ENCODE measurements at regions not wholly inside any gene's neighbourhood (a gene's known extent, or its start where the extent isn't known, plus 50 kb on each side); places are given as distances from the start of the nearest gene placed in this dataset.

- no peak overlapping the region for H3K4me3 Mint-ChIP-seq
- no peaks in the 10 kb centered on the region for H3K4me1 Mint-ChIP-seq
- H3K36me3 Mint-ChIP-seq: peaks cover 2% of the 10 kb centered on the region
- H3K27me3 Mint-ChIP-seq: no peaks in the 10 kb centered on the region
- peaks cover 0 to 2% (median 0%) of the 10 kb centered on the region in 3 donors for H3K9me3 Mint-ChIP-seq
- H3K27ac Mint-ChIP-seq: no peak overlapping the region
Observed at GRCh38 chr14:48849741-48850322, 736.3 kb downstream of the RPS29 start.

DNA sequence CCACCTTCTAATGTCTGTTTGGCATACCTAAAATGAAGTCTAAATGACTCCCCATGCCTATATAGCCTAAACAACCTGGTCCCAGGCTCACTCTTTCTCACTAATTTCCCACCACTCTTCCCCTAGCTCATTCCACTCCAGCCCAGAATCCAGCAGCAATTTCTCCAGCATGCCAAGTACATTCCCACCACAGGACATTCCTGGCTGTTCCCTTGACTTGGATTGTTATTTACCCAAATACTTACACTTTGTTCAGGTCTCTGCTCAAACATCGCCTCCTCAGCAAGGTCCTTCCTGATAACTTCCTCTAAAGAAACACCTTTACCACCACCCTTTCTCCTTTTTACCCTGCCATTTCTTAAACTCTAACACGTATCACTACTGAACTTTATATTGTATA lies 743.4 kb downstream of the RPS29 start:
- Mint-ChIP-seq H3K9me3 (no peaks in the 10 kb centered on the region), H3K4me3 (no peak overlapping the region), H3K4me1 (no peaks in the 10 kb centered on the region), H3K27ac (no peak overlapping the region), H3K27me3 (no peaks in the 10 kb centered on the region), H3K36me3 (no peaks in the 10 kb centered on the region)

DNA sequence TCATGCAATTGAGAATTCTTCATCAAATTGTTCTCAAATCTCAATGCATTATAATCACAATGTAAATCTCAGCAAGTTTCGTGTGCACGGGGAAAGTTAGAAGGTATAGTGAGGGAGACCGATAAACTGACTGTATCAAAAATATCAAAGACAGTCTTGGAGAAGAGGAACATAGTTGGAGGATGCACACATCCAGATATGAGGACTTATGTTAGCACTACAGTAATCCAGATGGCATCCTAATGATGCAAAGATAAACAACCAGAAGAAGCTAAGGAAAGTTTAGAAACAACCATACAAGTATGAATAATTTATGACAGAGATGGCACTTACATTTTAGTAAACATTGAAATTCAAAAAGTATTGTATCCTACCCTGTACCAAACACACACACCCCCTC lies 760.1 kb downstream of the RPS29 start:
- no peak overlapping the region for H3K4me3 Mint-ChIP-seq
- H3K4me1 Mint-ChIP-seq: no peaks in the 10 kb centered on the region
- no peaks in the 10 kb centered on the region for H3K9me3 Mint-ChIP-seq
- H3K36me3 Mint-ChIP-seq: no peaks in the 10 kb centered on the region
- no peak overlapping the region for H3K27ac Mint-ChIP-seq
- no peaks in the 10 kb centered on the region for H3K27me3 Mint-ChIP-seq

- no peaks in the 10 kb centered on the region for H3K27me3 Mint-ChIP-seq
- no peak overlapping the region for H3K27ac Mint-ChIP-seq
- no peaks in the 10 kb centered on the region for H3K9me3 Mint-ChIP-seq
- peaks cover 0 to 1% (median 0%) of the 10 kb centered on the region in 3 donors for H3K4me1 Mint-ChIP-seq
- H3K4me3 Mint-ChIP-seq: no peak overlapping the region
- peaks cover 2% of the 10 kb centered on the region for H3K36me3 Mint-ChIP-seq
Observed at GRCh38 chr14:48814562-48814961, 771.6 kb downstream of the RPS29 start.

- H3K4me3 Mint-ChIP-seq: no peak overlapping the region
- H3K36me3 Mint-ChIP-seq: no peaks in the 10 kb centered on the region
- H3K9me3 Mint-ChIP-seq: peaks cover 2 to 5% (median 4%) of the 10 kb centered on the region in 3 donors
- no peak overlapping the region for H3K27ac Mint-ChIP-seq
- no peaks in the 10 kb centered on the region for H3K27me3 Mint-ChIP-seq
- no peaks in the 10 kb centered on the region for H3K4me1 Mint-ChIP-seq
Observed at GRCh38 chr14:48805315-48805714, 780.9 kb downstream of the RPS29 start.

- no peak overlapping the region for H3K27ac Mint-ChIP-seq
- peaks cover 2% of the 10 kb centered on the region for H3K36me3 Mint-ChIP-seq
- no peaks in the 10 kb centered on the region for H3K27me3 Mint-ChIP-seq
- H3K9me3 Mint-ChIP-seq: peaks cover 0 to 5% (median 0%) of the 10 kb centered on the region in 3 donors
- no peaks in the 10 kb centered on the region for H3K4me1 Mint-ChIP-seq
- no peak overlapping the region for H3K4me3 Mint-ChIP-seq
Observed at GRCh38 chr14:48792376-48793024, 793.7 kb downstream of the RPS29 start.

GRCh38 chr14:48788771-48789170 lies 797.4 kb downstream of the RPS29 start:
- no peak overlapping the region for H3K27ac Mint-ChIP-seq
- peaks cover 0 to 5% (median 2%) of the 10 kb centered on the region in 3 donors for H3K9me3 Mint-ChIP-seq
- no peak overlapping the region for H3K4me3 Mint-ChIP-seq
- no peaks in the 10 kb centered on the region for H3K27me3 Mint-ChIP-seq
- H3K36me3 Mint-ChIP-seq: peaks cover 2% of the 10 kb centered on the region
- no peaks in the 10 kb centered on the region for H3K4me1 Mint-ChIP-seq

GRCh38 chr14:48786498-48786897 lies 799.7 kb downstream of the RPS29 start:
- Mint-ChIP-seq H3K27ac (no peak overlapping the region), H3K9me3 (peaks cover 0 to 2% (median 0%) of the 10 kb centered on the region in 3 donors), H3K4me3 (no peak overlapping the region)

GRCh38 chr14:48771717-48772116 lies 814.5 kb downstream of the RPS29 start:
- H3K36me3 Mint-ChIP-seq: peaks cover 1% of the 10 kb centered on the region
- no peak overlapping the region for H3K4me3 Mint-ChIP-seq
- H3K9me3 Mint-ChIP-seq: peaks cover 2 to 7% (median 3%) of the 10 kb centered on the region in 3 donors
- H3K27me3 Mint-ChIP-seq: no peaks in the 10 kb centered on the region
- H3K27ac Mint-ChIP-seq: no peak overlapping the region
- H3K4me1 Mint-ChIP-seq: no peaks in the 10 kb centered on the region

More at GRCh38 chr14:48786498-48786897, 799.7 kb downstream of the RPS29 start:
- no peaks in the 10 kb centered on the region for H3K4me1 Mint-ChIP-seq
- H3K36me3 Mint-ChIP-seq: peaks cover 4% of the 10 kb centered on the region
- H3K27me3 Mint-ChIP-seq: no peaks in the 10 kb centered on the region

DNA sequence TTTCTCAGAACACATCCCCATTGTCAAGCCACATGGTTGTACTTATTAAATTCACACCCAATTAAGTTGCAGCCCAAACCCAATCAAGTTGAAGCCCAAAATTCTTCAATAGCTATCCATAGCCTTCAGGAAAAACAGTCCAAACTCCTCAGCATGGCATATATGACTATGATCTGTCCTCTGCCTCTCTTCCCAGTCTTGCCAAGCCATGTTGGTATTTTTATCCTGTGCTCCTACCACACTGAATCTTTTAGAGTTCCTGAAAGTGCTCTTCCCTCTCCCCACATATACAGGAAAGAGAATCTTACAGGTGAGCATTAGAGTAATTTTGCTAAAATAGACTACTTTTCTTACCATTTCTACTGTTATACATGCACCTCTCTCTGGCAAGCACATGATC lies 834.9 kb downstream of the RPS29 start:
- H3K27me3 Mint-ChIP-seq: no peaks in the 10 kb centered on the region
- H3K27ac Mint-ChIP-seq: no peak overlapping the region
- H3K4me3 Mint-ChIP-seq: no peak overlapping the region
- peaks cover 0 to 2% (median 0%) of the 10 kb centered on the region in 3 donors for H3K9me3 Mint-ChIP-seq
- no peaks in the 10 kb centered on the region for H3K4me1 Mint-ChIP-seq
- H3K36me3 Mint-ChIP-seq: no peaks in the 10 kb centered on the region

DNA sequence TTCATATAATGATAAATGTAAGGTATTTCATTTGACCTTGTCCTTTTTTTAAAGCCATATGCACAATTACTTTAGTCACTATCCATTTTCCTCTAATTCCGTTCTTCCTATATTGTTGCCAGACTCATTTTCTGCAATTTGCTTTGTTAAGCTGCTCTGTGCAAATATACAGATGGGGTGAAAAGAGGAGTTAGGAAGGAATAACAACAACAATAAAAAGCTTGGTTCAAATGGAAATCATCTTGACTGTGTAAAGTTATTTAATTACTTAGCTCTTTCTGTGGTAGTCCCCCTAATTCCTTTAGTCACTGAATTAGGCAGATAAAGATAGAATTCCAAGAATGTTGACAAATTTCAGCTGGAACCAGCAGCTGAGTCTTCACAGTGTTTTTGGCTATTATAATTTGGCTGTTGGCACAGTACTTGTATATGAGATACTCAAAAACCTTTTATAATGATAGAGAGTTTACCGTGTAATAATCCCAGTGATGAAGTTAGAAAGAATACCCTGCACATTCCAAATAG lies 838.0 kb downstream of the RPS29 start:
- Mint-ChIP-seq H3K36me3 (no peaks in the 10 kb centered on the region), H3K4me3 (no peak overlapping the region), H3K9me3 (peaks cover 0 to 2% (median 0%) of the 10 kb centered on the region in 3 donors), H3K27me3 (no peaks in the 10 kb centered on the region), H3K27ac (no peak overlapping the region), H3K4me1 (no peaks in the 10 kb centered on the region)

GRCh38 chr14:48747561-48748089 lies 838.6 kb downstream of the RPS29 start:
- no peaks in the 10 kb centered on the region for H3K36me3 Mint-ChIP-seq

GRCh38 chr14:48744202-48744601 lies 842.0 kb downstream of the RPS29 start:
- Mint-ChIP-seq H3K9me3 (peaks cover 0 to 3% (median 0%) of the 10 kb centered on the region in 3 donors), H3K36me3 (no peaks in the 10 kb centered on the region), H3K27me3 (no peaks in the 10 kb centered on the region), H3K4me1 (no peaks in the 10 kb centered on the region), H3K4me3 (no peak overlapping the region), H3K27ac (no peak overlapping the region)

More at GRCh38 chr14:48747561-48748089, 838.6 kb downstream of the RPS29 start:
- Mint-ChIP-seq H3K27ac (no peak overlapping the region), H3K4me1 (no peaks in the 10 kb centered on the region), H3K27me3 (no peaks in the 10 kb centered on the region), H3K4me3 (no peak overlapping the region), H3K9me3 (peaks cover 0 to 2% (median 0%) of the 10 kb centered on the region in 3 donors)

- Mint-ChIP-seq H3K9me3 (peaks cover 1 to 15% (median 6%) of the 10 kb centered on the region in 3 donors), H3K4me1 (no peaks in the 10 kb centered on the region), H3K27ac (no peak overlapping the region), H3K36me3 (peaks cover 2% of the 10 kb centered on the region), H3K27me3 (no peaks in the 10 kb centered on the region), H3K4me3 (no peak overlapping the region)
Observed at GRCh38 chr14:48738186-48738925, 847.8 kb downstream of the RPS29 start.

DNA sequence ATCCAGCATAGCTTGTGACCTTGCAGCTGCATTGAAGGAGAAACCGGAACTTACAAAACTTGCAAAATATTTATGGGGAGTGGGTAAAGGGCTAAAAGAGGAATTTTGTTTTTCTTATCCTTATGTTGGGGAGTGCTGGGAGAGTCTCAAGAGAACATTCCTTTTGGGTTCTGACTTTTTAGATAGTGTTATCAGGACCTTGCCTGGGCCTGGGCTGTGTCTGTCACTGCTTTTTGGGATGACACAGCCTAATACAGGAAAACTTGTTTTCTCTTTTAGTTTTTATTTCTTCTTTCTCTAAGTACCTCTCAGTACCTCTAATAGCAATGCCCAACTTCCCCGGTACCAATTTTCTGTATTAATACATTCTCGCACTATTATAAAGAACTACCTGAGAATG lies 850.6 kb downstream of the RPS29 start:
- no peak overlapping the region for H3K4me3 Mint-ChIP-seq
- H3K4me1 Mint-ChIP-seq: no peaks in the 10 kb centered on the region
- H3K9me3 Mint-ChIP-seq: peaks cover 4 to 17% (median 4%) of the 10 kb centered on the region in 3 donors
- no peaks in the 10 kb centered on the region for H3K27me3 Mint-ChIP-seq
- H3K27ac Mint-ChIP-seq: no peak overlapping the region
- peaks cover 2% of the 10 kb centered on the region for H3K36me3 Mint-ChIP-seq

Data from IgD-negative memory B cell (primary cell).